ENCODE measurements at regions not wholly inside any gene's neighbourhood (a gene's known extent, or its start where the extent isn't known, plus 50 kb on each side); places are given as distances from the start of the nearest gene placed in this dataset.

DNA sequence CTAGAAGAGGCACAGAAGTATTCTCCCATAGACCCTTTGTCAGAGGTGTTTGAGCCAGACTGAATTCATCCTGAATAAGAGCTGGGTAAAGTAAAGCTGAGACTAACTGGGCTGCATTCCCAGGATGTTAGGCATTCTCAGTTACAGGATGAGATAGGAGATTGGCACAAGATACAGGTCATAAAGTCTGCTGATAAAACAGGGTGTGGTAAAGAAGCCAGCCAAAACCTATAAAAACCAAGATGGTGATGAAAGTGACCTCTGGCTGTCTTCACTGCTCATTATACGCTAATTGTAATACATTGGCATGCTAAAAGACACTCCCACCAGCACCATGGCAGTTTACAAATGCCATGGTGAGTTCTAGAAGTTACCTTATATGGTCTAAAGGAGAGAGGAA, 364.9 kb upstream of the TMEFF2 start:
- TF ChIP-seq, protein P1, sequence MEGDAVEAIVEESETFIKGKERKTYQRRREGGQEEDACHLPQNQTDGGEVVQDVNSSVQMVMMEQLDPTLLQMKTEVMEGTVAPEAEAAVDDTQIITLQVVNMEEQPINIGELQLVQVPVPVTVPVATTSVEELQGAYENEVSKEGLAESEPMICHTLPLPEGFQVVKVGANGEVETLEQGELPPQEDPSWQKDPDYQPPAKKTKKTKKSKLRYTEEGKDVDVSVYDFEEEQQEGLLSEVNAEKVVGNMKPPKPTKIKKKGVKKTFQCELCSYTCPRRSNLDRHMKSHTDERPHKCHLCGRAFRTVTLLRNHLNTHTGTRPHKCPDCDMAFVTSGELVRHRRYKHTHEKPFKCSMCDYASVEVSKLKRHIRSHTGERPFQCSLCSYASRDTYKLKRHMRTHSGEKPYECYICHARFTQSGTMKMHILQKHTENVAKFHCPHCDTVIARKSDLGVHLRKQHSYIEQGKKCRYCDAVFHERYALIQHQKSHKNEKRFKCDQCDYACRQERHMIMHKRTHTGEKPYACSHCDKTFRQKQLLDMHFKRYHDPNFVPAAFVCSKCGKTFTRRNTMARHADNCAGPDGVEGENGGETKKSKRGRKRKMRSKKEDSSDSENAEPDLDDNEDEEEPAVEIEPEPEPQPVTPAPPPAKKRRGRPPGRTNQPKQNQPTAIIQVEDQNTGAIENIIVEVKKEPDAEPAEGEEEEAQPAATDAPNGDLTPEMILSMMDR (IDR thresholded peaks at IDR 0.05) = no peak
- no peak for TF ChIP-seq EZH2 (IDR thresholded peaks at IDR 0.05; ENCODE audit: borderline replicate concordance, insufficient read depth, low read depth, low read length, poor library complexity, severe bottlenecking)

Data from B cell (primary cell).